ENCODE measurements at regions not wholly inside any gene's neighbourhood (a gene's known extent, or its start where the extent isn't known, plus 50 kb on each side); places are given as distances from the start of the nearest gene placed in this dataset.
A peak's percentile ranks its signal among the peaks of the same experiment; 100 is the strongest.

GRCh38 chr5:111929867-111930266, 172.9 kb upstream of the NREP start:
- Histone ChIP-seq H4K20me1 (ENCODE audit: insufficient read depth, low read length) (no peaks in the 10 kb centered on the region), H2BK20ac (ENCODE audit: low read depth, low read length) (0 out of 2 replicates have a peak overlapping the region, but pooled peaks have one; percentile 66), H3K56ac (ENCODE audit: extremely low read depth, insufficient read depth, low read length) (no peak overlapping the region), H3K27me3 (ENCODE audit: control insufficient read depth, insufficient read depth, low read length) (no peaks in the 10 kb centered on the region), H2BK120ac (ENCODE audit: low read depth, low read length) (peak overlapping the region; percentile 28), H4K5ac (ENCODE audit: low read depth, low read length) (no peak overlapping the region), H3K23ac (ENCODE audit: low read depth, low read length) (no peak overlapping the region), H3K4ac (ENCODE audit: low read depth, low read length) (peak overlapping the region; percentile 37; the same call in 1 of the 2 replicates), H3K9me3 (ENCODE audit: control insufficient read depth, insufficient read depth, low read length) (no peaks in the 10 kb centered on the region), H3K4me2 (ENCODE audit: low read depth, low read length) (no peak overlapping the region), H2AK9ac (replicated peaks; ENCODE audit: low read depth, low read length, poor library complexity) (no peak overlapping the region), H4K8ac (ENCODE audit: low read depth in 2 of 2, low read length in 2 of 2) (no peak overlapping the region), H3K27ac (ENCODE audit: insufficient read depth, low read length) (peak overlapping the region; percentile 61; the same call in 1 of the 2 replicates), H3K9me1 (ENCODE audit: insufficient read depth, low read length) (peaks cover 7% of the 10 kb centered on the region), H3K4me3 (ENCODE audit: insufficient read depth, low read depth, low read length) (no peak overlapping the region), H3K36me3 (ENCODE audit: control insufficient read depth, insufficient read depth, low read length) (no peaks in the 10 kb centered on the region), H3K18ac (ENCODE audit: low read depth, low read length) (no peak overlapping the region; the same call in 1 of the 2 replicates), H3K9ac (ENCODE audit: low read depth, low read length) (no peak overlapping the region), H4K91ac (ENCODE audit: insufficient read depth, low read depth, low read length) (peak overlapping the region; percentile 41; the same call in 1 of the 2 replicates), H3K14ac (replicated peaks; ENCODE audit: low read depth, low read length) (peak overlapping the region; percentile 46), H2BK15ac (ENCODE audit: low read depth, low read length) (peak overlapping the region; percentile 66; the same call in 2 of the 3 replicates), H2AFZ (replicated peaks; ENCODE audit: low read length, poor library complexity) (peak overlapping the region; percentile 68), H2AK5ac (ENCODE audit: low read depth, low read length) (no peak overlapping the region), H3K4me1 (ENCODE audit: control insufficient read depth, insufficient read depth, low read length) (peaks cover 9% of the 10 kb centered on the region), H2BK5ac (ENCODE audit: low read depth, low read length, poor library complexity, severe bottlenecking) (peak overlapping the region; percentile 78), H3K79me1 (ENCODE audit: low read depth in 1 of 2, low read length in 2 of 2) (0 out of 4 replicates have a peak, but pooled peaks cover 0 to 3% of the 10 kb centered on the region in 2 experiments)
- intact Hi-C loops (cut with micrococcal nuclease) (no loop called here), in situ Hi-C loops (cut with MboI; ENCODE audit: low sequenced_read_pairs) (no loop called here), dilution Hi-C loops (cut with HindIII; ENCODE audit: low sequenced_read_pairs, unreplicated experiment) (no loop called here)
- no peak for TF ChIP-seq RAD21 (IDR thresholded peaks at IDR 0.05; ENCODE audit: low read length)
- no peak for TF ChIP-seq CHD1 (IDR thresholded peaks at IDR 0.05; ENCODE audit: low read depth, low read length)
- no peak for TF ChIP-seq POLR2A (IDR thresholded peaks at IDR 0.05; ENCODE audit: low read depth, low read length)
- peak; percentile 62 for TF ChIP-seq FOS (IDR thresholded peaks at IDR 0.05; ENCODE audit: low read depth, low read length)
- no peak for TF ChIP-seq RCOR1 (IDR thresholded peaks at IDR 0.05; ENCODE audit: insufficient replicate concordance, low read length)
- TF ChIP-seq ELK1 (IDR thresholded peaks at IDR 0.05; ENCODE audit: borderline replicate concordance, low read depth, low read length), result no peak
- no peak for TF ChIP-seq CTCF (conservative IDR thresholded peaks at IDR 0.05; ENCODE audit: low read depth, low read length)
- peak; percentile 16; the same call in 1 of the 2 replicates for TF ChIP-seq SMC3 (IDR thresholded peaks at IDR 0.05; ENCODE audit: low read depth, low read length)
- peak; percentile 99 for TF ChIP-seq CEBPB (IDR thresholded peaks at IDR 0.05; ENCODE audit: low read depth, low read length)
- TF ChIP-seq NFE2L2 (IDR thresholded peaks at IDR 0.05; ENCODE audit: low read depth, low read length), result no peak
- ChIA-PET CTCF (no interaction called here), POLR2A (ENCODE audit: unreplicated experiment) (no interaction called here)
- no CpG with 5 or more reads among the region's 1 CpG for WGBS, 2 experiments (ENCODE audit: extremely low coverage in 2 of 2, insufficient read length in 1 of 2)
- ATAC-seq (ENCODE audit: low read depth) (peak; percentile 80), DNase-seq (peak; percentile 92)
- no TSS peak for BruUV-seq (replicated peaks)
